Smooth muscle cell (in vitro differentiated cells): ENCODE measurements at regions not wholly inside any gene's neighbourhood (a gene's known extent, or its start where the extent isn't known, plus 50 kb on each side); places are given as distances from the start of the nearest gene placed in this dataset.
"Not testable (repeated sequence)": the region's sequence is repeated elsewhere in the genome, so short reads cannot be mapped to it uniquely, and the experiment has no call there.

Experiments
- DNase-seq: peaks from one replicate; lab custom pipeline; 2025; ENCODE audit not compliant: unreplicated experiment; lab: John Stamatoyannopoulos, UW
- H2AFZ ChIP-seq: fragments of 200-600 bp; sonication (generic); 2 replicates; pipeline ENCODE4 v1.6.0; 2016; ENCODE audit warnings: antibody characterized with exemption, low read depth, mild to moderate bottlenecking
- H3F3A ChIP-seq: fragments of 200-600 bp; sonication (generic); 2 replicates; pipeline ENCODE4 v1.6.0; 2017; ENCODE audit warnings: antibody characterized with exemption, low read depth
- H3K27ac ChIP-seq: fragments of 200-600 bp; sonication (generic); 2 replicates; pipeline ENCODE4 v1.5.1; 2016; ENCODE audit warnings: low read depth, mild to moderate bottlenecking
- H3K27me3 ChIP-seq: fragments of 200-600 bp; sonication (generic); 2 replicates; pipeline ENCODE4 v1.6.1; 2016; ENCODE audit warnings: low read depth, mild to moderate bottlenecking
- H3K36me3 ChIP-seq: fragments of 200-600 bp; sonication (generic); 2 replicates; pipeline ENCODE4 v1.5.1; 2016; ENCODE audit warnings: low read depth
- H3K4me1 ChIP-seq: fragments of 200-600 bp; sonication (generic); 2 replicates; pipeline ENCODE4 v1.5.1; 2016; ENCODE audit warnings: low read depth
- H3K4me2 ChIP-seq: fragments of 200-600 bp; sonication (generic); 2 replicates; pipeline ENCODE4 v1.6.0; 2016; ENCODE audit warnings: mild to moderate bottlenecking
- H3K4me3 ChIP-seq: fragments of 200-600 bp; sonication (generic); 2 replicates; pipeline ENCODE4 v1.5.1; 2016; ENCODE audit warnings: mild to moderate bottlenecking
- H3K79me2 ChIP-seq: fragments of 200-600 bp; sonication (generic); 2 replicates; pipeline ENCODE4 v1.6.0; 2016; ENCODE audit warnings: low read depth, mild to moderate bottlenecking
- H3K9ac ChIP-seq: fragments of 200-600 bp; sonication (generic); 2 replicates; pipeline ENCODE4 v1.6.0; 2016; ENCODE audit warnings: low read depth
- H3K9me3 ChIP-seq: fragments of 200-600 bp; sonication (generic); replicated peaks from 2 replicates; pipeline ENCODE4 v1.5.1; 2016; ENCODE audit warnings: low read depth
- H4K20me1 ChIP-seq: fragments of 200-600 bp; sonication (generic); 2 replicates; pipeline ENCODE4 v1.6.0; 2016; ENCODE audit warnings: low read depth
- CTCF ChIP-seq: fragments of 200-600 bp; sonication (generic); IDR thresholded peaks from 2 replicates; pipeline ENCODE4 v1.5.1; 2017; ENCODE audit warnings: borderline replicate concordance, mild to moderate bottlenecking, antibody characterized with exemption; ENCODE audit not compliant: insufficient read depth, poor library complexity, severe bottlenecking
- WGBS: methylation state at CpG from one replicate; pipeline ENCODE4 v1.1.7; 2016; ENCODE audit warnings: low lambda C conversion rate; 5-methylcytosine and 5-hydroxymethylcytosine counted together

GRCh38 chr6:133809406-133809805 lies 79.5 kb upstream of the TCF21 start:
- Histone ChIP-seq H3K27me3 (no peaks in the 10 kb centered on the region), H3K9ac (no peak overlapping the region), H3K79me2 (no peaks in the 10 kb centered on the region), H3K9me3 (no peaks in the 10 kb centered on the region), H3K4me2 (no peak overlapping the region), H3K36me3 (no peaks in the 10 kb centered on the region), H3K4me3 (no peak overlapping the region), H4K20me1 (no peaks in the 10 kb centered on the region), H3F3A (no peaks in the 10 kb centered on the region), H3K4me1 (no peaks in the 10 kb centered on the region), H2AFZ (no peak overlapping the region), H3K27ac (no peak overlapping the region)
- WGBS = 86% methylated on average over 1 of the region's 1 CpG
- TF ChIP-seq CTCF = no peak
- no peak for DNase-seq

DNA sequence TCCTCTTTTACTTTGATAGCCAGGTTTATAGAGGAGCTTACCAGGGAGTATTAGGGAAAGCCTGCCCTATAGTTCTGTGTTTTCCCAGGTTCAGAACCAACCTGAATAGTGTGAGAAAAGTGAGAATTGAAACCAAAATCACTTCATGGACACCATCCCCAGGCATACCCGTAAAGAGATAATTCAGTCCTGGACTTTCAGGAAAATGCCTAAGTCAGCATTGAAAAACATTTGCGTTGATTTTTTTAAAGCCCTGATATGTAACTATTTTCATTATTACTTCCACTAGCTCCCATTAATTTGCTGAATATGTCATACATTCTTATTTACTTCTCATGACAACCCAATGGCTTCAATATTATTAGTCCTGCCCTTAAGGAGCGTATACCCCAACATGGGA lies 77.4 kb upstream of the TCF21 start:
- Histone ChIP-seq H3K27ac (no peak overlapping the region), H3K4me3 (no peak overlapping the region), H3F3A (no peaks in the 10 kb centered on the region), H4K20me1 (no peaks in the 10 kb centered on the region), H3K9ac (no peak overlapping the region), H3K36me3 (no peaks in the 10 kb centered on the region), H3K79me2 (no peaks in the 10 kb centered on the region), H3K27me3 (no peaks in the 10 kb centered on the region), H3K4me2 (no peak overlapping the region), H2AFZ (no peak overlapping the region), H3K9me3 (no peaks in the 10 kb centered on the region), H3K4me1 (no peaks in the 10 kb centered on the region)
- no peak for TF ChIP-seq CTCF
- DNase-seq = no peak
- WGBS = 95% methylated on average over 3 of the region's 3 CpGs

- not testable (repeated sequence) for H3K9ac ChIP-seq, H4K20me1 ChIP-seq, H3K4me2 ChIP-seq, H3F3A ChIP-seq, H3K9me3 ChIP-seq, H3K27me3 ChIP-seq, DNase-seq, H3K4me3 ChIP-seq, H3K36me3 ChIP-seq, H3K79me2 ChIP-seq, H3K27ac ChIP-seq, H3K4me1 ChIP-seq, H2AFZ ChIP-seq
- WGBS = 97% methylated on average over 2 of the region's 2 CpGs
Measured at GRCh38 chr6:133812446-133812845, 76.5 kb upstream of the TCF21 start.

DNA sequence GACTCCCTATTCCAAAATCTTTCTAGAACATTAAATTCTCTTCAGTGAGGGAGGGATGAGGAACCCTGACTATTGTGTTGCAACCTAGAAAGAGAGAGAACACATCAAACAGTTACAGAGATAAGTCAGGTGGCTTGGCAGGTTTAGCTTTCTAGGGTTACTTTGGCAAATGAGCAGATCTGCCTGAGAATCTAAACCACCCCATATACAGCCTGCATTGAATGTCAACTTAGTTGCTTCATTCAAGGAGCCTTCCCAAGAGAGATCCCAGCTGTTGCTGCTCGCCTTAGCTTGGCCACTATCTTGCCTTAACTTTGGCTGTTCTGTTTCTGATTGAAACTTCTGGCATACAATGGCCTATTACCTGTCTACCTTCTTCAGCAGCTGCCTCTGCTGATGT lies 74.7 kb upstream of the TCF21 start:
- Histone ChIP-seq H3K9ac (no peak overlapping the region), H3K4me1 (no peaks in the 10 kb centered on the region), H3K4me2 (no peak overlapping the region), H3F3A (no peaks in the 10 kb centered on the region), H3K36me3 (no peaks in the 10 kb centered on the region), H3K79me2 (no peaks in the 10 kb centered on the region), H3K4me3 (no peak overlapping the region), H4K20me1 (no peaks in the 10 kb centered on the region), H3K27ac (no peak overlapping the region), H3K9me3 (no peaks in the 10 kb centered on the region), H2AFZ (no peak overlapping the region), H3K27me3 (no peaks in the 10 kb centered on the region)
- no peak for DNase-seq
- TF ChIP-seq CTCF = no peak
- WGBS = 61% methylated on average over 1 of the region's 1 CpG
